ENCODE measurements at regions not wholly inside any gene's neighbourhood (a gene's known extent, or its start where the extent isn't known, plus 50 kb on each side); places are given as distances from the start of the nearest gene placed in this dataset.

DNA sequence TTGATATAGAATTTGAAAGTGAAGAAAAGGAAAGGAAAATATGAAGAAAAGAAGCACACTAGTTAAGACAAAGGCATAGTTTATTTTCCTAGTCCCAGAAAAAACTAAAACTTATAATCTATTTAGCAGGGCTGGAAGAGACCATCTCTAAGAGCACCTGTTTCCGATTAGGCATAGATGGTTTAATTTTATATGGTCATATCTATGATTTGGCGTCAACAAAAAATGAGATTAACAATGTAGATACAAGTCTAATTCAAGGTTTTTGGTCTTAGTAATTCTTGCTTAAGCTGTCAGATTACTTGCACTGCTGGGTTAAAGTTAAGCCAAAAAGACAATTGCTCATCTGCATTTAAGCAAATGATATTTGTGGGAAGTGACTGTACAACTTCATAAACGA lies 502.5 kb upstream of the FSHR start:
- TF ChIP-seq POLR2AphosphoS5 (IDR thresholded peaks at IDR 0.05) (no peak), CTCF (IDR thresholded peaks at IDR 0.05) (no peak), POLR2A (IDR thresholded peaks at IDR 0.05) (no peak), EP300 (IDR thresholded peaks at IDR 0.05) (no peak)
- Histone ChIP-seq H3K9me3 (no peaks in the 10 kb centered on the region), H3K27ac (no peak overlapping the region), H3K36me3 (no peaks in the 10 kb centered on the region), H3K4me1 (no peaks in the 10 kb centered on the region), H3K4me3 (no peak overlapping the region), H3K27me3 (no peaks in the 10 kb centered on the region)
- no peak for DNase-seq
- intact Hi-C loops (cut with DNase I; ENCODE audit: low total_unique reads): no loop called here
- 71 to 81% (median 78%) methylated on average over 3 of the region's 3 CpGs for WGBS, 5 donors

GRCh38 chr2:49643149-49643548 lies 488.8 kb upstream of the FSHR start:
- no peaks in the 10 kb centered on the region for H3K27me3 ChIP-seq
- no peak for DNase-seq
- TF ChIP-seq EP300 (IDR thresholded peaks at IDR 0.05): no peak
- no peak for TF ChIP-seq CTCF (IDR thresholded peaks at IDR 0.05)
- no peak for TF ChIP-seq POLR2AphosphoS5 (IDR thresholded peaks at IDR 0.05)
- TF ChIP-seq POLR2A (IDR thresholded peaks at IDR 0.05): no peak
- H3K9me3 ChIP-seq: peaks cover 0 to 11% (median 0%) of the 10 kb centered on the region in 4 donors
- no peak overlapping the region for H3K4me3 ChIP-seq
- intact Hi-C loops (cut with DNase I; ENCODE audit: low total_unique reads): no loop called here
- no peaks in the 10 kb centered on the region for H3K4me1 ChIP-seq
- no peak overlapping the region for H3K27ac ChIP-seq
- H3K36me3 ChIP-seq: no peaks in the 10 kb centered on the region
- 54 to 67% (median 60%) methylated on average over 2 of the region's 2 CpGs for WGBS, 5 donors

- Histone ChIP-seq H3K4me1 (no peaks in the 10 kb centered on the region), H3K27me3 (no peaks in the 10 kb centered on the region), H3K27ac (no peak overlapping the region), H3K36me3 (no peaks in the 10 kb centered on the region), H3K9me3 (no peaks in the 10 kb centered on the region), H3K4me3 (no peak overlapping the region)
- WGBS, 5 donors: 65 to 86% (median 79%) methylated on average over 1 of the region's 1 CpG
- TF ChIP-seq CTCF (IDR thresholded peaks at IDR 0.05) (no peak), POLR2A (IDR thresholded peaks at IDR 0.05) (no peak), EP300 (IDR thresholded peaks at IDR 0.05) (no peak), POLR2AphosphoS5 (IDR thresholded peaks at IDR 0.05) (no peak)
- intact Hi-C loops (cut with DNase I; ENCODE audit: low total_unique reads): no loop called here
- no peak for DNase-seq
These were observed 486.3 kb upstream of the FSHR start for GRCh38 chr2:49640630-49641029.

DNA sequence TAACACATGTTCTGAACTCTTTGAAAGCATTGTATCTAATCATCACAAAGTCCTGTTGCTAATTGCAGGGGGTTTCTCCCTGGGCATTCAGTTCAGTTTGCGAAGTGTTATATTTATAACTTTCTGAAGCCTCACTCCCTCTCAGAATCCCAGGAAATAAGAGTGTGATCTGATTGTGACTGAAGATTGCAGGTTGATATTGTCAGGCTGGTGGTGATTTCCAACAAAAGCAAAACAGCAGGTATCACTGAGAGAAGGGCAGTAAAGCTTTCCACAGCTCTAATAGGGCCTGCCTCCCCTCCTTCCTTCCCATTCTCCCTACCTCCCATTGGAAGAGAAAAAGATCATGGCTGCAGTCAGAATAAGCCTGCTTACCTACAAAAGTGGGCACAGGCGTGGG lies 466.7 kb upstream of the FSHR start:
- TF ChIP-seq EP300 (IDR thresholded peaks at IDR 0.05) (no peak), CTCF (IDR thresholded peaks at IDR 0.05) (no peak), POLR2A (IDR thresholded peaks at IDR 0.05) (no peak), POLR2AphosphoS5 (IDR thresholded peaks at IDR 0.05) (no peak)
- Histone ChIP-seq H3K27me3 (no peaks in the 10 kb centered on the region), H3K4me3 (no peak overlapping the region), H3K4me1 (no peaks in the 10 kb centered on the region), H3K27ac (no peak overlapping the region), H3K9me3 (no peaks in the 10 kb centered on the region), H3K36me3 (no peaks in the 10 kb centered on the region)
- 84 to 93% (median 87%) methylated on average over 2 of the region's 2 CpGs for WGBS, 5 donors
- intact Hi-C loops (cut with DNase I; ENCODE audit: low total_unique reads): no loop called here
- DNase-seq: no peak

All from stomach (tissue), 8 donors.